Stimulated activated CD4-positive, alpha-beta T cell treated with anti-CD3 and anti-CD28 coated beads, TNF-alpha, amount 100 ng/mL, for 4 hours (primary cell): ENCODE measurements at regions not wholly inside any gene's neighbourhood (a gene's known extent, or its start where the extent isn't known, plus 50 kb on each side); places are given as distances from the start of the nearest gene placed in this dataset.
"Not testable (repeated sequence)": the region's sequence is repeated elsewhere in the genome, so short reads cannot be mapped to it uniquely, and the experiment has no call there.

ENCODE experiments used
- DNase-seq, 3 experiments: peaks; one replicate each; pipeline ENCODE4 v3.0.0-alpha.2; 2020; ENCODE audit warnings: low read depth in 3 of 3

- no peak for DNase-seq
Measured at GRCh38 chr21:36591326-36591970, 107.5 kb upstream of the SIM2 start.

GRCh38 chr21:36596174-36596573 is 102.7 kb upstream of the SIM2 start:
- no peak for DNase-seq

- no peak for DNase-seq
Measured at GRCh38 chr21:36601362-36601761, 97.6 kb upstream of the SIM2 start.

DNA sequence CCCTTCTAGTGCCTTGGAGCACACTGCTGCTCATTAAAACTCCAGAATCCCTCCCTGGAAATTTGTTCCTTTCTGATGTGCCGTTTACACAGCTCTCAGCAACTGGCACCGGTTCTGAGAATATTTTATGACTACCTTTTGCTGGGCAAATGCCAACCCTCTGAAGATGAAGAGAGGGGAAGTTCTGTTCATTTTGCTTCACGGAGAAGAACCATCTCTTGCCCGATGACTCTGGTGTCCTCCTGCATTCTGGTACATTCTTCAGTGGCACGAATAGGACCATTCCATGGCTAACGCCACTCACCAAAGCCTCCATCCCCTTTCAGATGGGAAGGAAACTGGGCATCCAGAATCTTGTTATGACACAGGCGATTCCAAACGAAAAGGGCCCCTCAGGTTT is 96.2 kb upstream of the SIM2 start:
- DNase-seq, result no peak

DNA sequence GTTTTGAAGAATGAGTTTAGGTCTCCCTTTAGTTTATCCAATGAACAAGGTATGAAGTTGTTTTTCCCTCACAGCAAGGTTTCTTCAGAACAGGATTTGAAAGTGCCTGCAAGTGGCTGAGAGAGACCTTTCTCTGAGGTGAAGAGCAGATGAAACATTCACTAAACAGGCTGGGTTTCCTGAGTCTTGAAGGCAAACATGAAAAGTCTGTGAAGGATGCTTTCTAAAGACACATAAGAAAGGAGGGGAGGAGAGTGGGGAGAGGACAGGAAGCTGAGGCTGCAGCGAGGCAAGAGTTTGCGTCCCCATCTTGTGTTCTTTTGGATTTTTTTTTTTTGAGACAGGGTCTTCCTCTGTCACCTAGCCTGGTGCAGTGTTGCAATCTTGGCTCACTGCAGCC is 95.7 kb upstream of the SIM2 start:
- no peak for DNase-seq

GRCh38 chr21:36605426-36605825 is 93.5 kb upstream of the SIM2 start:
- no peak for DNase-seq

DNA sequence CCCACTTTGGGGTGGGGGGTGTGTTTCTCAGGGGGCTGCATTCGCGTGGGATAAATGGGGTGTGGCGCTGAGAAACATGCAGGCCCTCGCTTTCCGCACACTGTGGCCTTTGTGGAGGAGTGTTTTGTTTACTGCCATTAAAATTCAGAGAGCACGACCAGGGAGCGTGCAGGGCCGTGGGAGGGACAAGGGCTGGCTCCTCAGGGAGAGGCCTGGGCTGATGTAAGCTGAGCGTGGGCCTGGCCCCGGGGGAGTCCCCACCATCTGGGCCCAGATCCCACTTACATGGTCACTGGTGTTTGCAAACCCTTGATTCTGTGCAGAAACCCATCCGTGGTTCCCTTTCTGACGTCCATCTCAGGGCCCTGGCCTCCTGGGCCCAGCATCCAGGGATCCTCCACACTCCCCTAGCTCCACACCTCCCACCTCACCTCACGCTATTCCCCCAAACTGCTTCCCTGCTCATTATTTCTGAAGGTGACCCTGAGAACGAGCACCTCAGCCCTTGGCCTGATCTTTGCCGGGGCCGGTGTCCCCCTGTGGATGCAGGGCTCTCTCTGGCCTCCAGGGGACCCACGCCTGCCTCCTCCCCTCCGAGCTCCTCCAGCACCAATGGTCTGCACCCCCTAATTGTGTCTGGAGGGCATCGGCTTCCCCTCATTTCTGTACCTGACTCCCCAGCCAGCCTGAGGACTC is 92.5 kb upstream of the SIM2 start:
- DNase-seq, result no peak

DNA sequence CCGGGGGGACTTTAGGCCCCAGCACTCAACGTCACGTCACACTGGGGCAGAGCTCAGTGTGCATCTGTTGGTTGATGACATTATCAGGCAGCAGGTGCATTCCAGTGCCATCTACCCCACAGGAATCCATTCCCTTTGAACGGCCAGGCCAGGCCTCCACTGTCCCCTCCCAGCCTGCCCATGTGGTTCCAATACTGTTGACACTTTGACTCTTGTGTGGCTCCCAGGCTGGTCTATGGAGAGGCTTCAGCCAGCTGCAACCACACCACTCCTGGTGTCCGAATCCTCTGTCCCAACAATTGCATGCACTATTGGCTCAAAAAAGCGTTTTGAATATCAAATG is 92.0 kb upstream of the SIM2 start:
- DNase-seq, result no peak

DNA sequence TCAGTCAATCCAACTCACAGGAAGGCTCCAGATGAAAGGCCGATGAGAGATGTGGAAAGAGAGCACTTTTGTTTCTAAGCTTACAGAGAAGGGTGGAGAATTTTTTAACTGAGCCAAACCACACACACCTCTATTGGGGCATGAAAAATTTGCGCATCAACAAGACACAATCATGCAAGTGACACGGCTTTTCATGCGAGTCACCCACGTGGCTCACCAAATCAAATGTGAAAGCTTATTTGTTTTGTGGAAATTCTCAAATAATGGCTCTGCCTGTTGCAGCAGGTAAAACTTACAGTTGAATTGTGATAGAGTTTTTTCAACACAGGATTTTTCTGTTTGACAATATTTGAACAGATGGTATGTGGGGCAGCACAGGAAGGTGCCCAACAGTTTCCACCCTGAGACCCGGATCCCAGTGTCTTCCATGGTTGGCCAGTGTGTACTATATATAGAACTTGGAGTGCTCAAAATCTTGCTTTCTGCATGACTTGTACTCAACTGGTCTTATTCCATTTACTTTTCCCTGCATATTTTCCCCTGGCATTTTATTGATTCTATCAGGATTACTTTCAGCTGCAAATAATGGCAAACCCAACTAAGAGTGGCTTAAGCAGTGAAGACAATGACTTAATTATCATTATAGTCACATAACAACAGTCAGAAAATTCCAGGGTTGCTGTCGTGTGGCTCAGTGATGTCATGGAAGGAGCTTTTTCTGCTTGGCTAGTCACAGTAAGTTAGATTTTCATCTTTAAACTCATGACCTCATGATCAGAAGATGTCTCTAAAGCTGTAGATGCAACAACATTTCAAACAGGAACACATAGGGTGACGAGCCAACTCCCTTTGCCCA is 90.6 kb upstream of the SIM2 start:
- no peak for DNase-seq

- no peak for DNase-seq
Measured at GRCh38 chr21:36608897-36609225, 90.1 kb upstream of the SIM2 start.

DNA sequence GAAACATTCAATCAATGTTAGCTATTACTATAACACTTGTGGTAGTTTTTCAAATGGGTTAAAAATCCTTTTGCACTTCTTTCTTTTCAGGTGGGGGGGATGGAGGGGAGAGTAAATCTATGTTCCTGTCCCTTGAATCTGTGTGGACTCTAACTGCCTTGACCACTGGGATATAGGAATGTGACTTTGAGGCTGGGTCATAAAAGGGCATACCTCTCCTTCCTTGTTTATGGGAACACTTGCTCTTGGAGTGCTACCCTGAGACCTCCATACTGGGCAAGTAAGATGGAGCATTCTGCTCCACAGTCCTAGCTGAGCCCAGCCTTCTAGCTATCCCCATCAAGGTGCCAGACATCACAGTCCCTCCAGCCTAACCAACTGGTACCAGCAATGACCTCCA is 89.3 kb upstream of the SIM2 start:
- DNase-seq, result no peak

- DNase-seq, result no peak
Measured at GRCh38 chr21:36610201-36610600, 88.7 kb upstream of the SIM2 start.

- no peak for DNase-seq
Measured at GRCh38 chr21:36610935-36611334, 88.0 kb upstream of the SIM2 start.

- DNase-seq, result no peak
Measured at GRCh38 chr21:36611379-36611778, 87.5 kb upstream of the SIM2 start.

- DNase-seq, result no peak
Measured at GRCh38 chr21:36613059-36613458, 85.9 kb upstream of the SIM2 start.

- DNase-seq, result no peak
Measured at GRCh38 chr21:36613554-36613953, 85.4 kb upstream of the SIM2 start.

- no peak for DNase-seq
Measured at GRCh38 chr21:36615274-36615964, 83.5 kb upstream of the SIM2 start.

GRCh38 chr21:36616773-36617172 is 82.1 kb upstream of the SIM2 start:
- not testable (repeated sequence) for DNase-seq

DNA sequence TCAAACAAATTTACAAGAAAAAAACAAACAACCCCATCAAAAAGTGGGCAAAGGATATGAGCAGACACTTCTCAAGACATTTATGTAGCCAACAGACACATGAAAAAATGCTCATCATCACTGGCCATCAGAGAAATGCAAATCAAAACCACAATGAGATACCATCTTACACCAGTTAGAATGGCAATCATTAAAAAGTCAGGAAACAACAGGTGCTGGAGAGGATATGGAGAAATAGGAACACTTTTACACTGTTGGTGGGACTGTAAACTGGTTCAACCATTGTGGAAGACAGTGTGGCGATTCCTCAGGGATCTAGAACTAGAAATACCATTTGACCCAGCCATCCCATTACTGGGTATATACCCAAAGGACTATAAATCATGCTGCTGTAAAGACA is 77.1 kb upstream of the SIM2 start:
- not testable (repeated sequence) for DNase-seq

DNA sequence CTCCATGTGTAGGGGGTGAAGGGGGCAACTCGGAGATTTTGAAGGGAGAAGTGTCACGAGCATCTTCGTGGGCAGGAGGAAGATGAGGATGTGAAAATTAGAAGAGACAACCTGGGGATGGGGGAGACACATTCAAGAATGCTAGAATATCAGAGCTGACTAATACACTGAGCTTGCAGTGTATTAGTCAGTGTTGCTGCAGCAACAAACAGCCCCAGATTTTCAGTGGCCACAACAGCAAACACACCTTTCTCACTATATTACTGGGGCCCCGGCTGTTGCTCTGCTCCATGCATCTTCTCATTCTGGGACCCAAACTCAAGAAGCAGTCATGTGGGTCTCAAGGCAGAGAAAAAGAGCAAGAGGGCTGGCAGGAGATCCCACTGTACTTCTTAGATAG is 74.8 kb upstream of the SIM2 start:
- DNase-seq, result no peak

GRCh38 chr21:36626791-36627190 is 72.1 kb upstream of the SIM2 start:
- DNase-seq, result no peak

DNA sequence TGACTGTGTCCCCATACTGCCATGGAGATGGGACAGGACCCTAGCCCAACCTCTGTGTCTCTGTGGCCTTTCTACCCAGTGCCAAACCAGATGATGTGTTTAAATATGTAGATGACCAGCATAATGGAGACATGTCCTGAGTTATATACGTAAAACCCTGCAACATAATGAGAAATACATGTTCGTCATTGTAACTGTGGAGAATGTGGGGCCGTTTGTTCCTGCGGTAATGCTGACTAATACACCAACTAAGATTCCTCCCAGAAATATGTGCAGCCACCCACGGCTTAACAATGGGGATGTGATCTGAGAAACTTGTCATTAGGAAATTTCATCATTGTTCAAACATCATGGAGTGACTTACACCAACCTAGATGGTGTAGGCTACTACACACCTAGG is 71.7 kb upstream of the SIM2 start:
- no peak for DNase-seq

DNA sequence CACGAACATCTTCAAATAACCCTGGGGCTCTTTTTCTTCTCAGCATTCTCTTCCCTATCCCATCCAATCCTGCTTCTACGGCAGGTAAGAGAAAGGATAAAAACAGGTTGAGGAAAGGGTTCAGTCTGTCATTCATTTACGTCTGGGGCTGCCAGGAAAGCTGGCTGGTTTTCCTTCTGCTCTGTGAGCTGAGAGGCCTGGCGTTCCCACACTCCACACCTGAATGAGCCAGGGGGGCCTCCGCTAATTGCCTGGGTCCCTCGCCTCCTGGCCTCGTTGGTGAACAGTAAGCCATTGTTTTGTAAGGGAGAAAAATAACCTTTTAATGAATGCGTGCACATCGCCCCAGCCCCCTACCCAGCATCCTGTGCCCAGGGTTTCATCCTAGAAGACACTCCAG is 70.8 kb upstream of the SIM2 start:
- DNase-seq, result no peak
